ENCODE measurements at regions not wholly inside any gene's neighbourhood (a gene's known extent, or its start where the extent isn't known, plus 50 kb on each side); places are given as distances from the start of the nearest gene placed in this dataset.
"Not testable (repeated sequence)": the region's sequence is repeated elsewhere in the genome, so short reads cannot be mapped to it uniquely, and the experiment has no call there.

DNA sequence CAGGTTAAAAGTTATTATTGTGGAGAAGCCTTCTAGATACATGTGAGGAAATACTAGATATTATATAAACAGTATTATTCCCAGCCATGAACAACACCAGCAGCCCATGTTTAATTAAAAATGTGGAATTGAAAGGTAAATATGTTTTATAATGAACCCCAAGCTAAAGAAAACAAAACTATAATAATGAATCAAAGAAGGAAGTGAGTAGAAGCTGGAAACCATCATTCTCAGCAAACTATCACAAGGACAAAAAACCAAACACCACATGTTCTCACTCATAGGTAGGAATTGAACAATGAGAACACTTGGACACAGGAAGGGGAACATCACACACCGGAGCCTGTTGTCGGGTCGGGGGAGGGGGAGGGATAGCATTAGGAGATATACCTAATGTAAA lies 167.6 kb upstream of the CXXC4 start:
- not testable (repeated sequence) for H3K4me1 ChIP-seq (ENCODE audit: control insufficient read depth, insufficient read depth, low read length); DNase-seq (ENCODE audit: low read depth); H3K9me3 ChIP-seq (ENCODE audit: control insufficient read depth, low read length); H3K36me3 ChIP-seq (ENCODE audit: control insufficient read depth, insufficient read depth, low read length, severe bottlenecking); H3K27me3 ChIP-seq (replicated peaks; ENCODE audit: control insufficient read depth, insufficient read depth, low read length); H3K9ac ChIP-seq (ENCODE audit: low read length); H3K4me3 ChIP-seq (ENCODE audit: low read length)

DNA sequence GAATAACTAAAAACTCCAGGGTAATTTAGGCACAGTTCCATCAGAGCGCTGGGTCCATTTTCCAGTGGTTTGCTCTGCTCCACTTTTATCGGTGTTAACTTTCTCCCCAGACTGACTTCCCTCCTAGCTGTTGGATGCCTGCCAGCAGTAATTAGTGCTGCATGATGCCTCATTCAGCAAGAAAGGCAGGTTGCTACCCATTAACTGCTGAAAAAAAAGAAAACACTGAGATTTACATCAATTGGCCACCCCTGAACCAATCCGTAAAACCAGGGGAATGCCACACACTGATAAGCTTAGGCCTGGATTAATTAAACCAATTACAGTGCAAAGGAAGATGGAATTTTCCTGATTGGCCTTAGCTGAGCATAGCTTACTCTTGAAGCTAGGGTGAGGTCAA lies 182.4 kb upstream of the CXXC4 start:
- peaks cover 5% of the 10 kb centered on the region for H3K9me3 ChIP-seq (ENCODE audit: control insufficient read depth, low read length)
- H3K9ac ChIP-seq (ENCODE audit: low read length), result no peak overlapping the region
- H3K36me3 ChIP-seq (ENCODE audit: control insufficient read depth, insufficient read depth, low read length, severe bottlenecking), result no peaks in the 10 kb centered on the region
- H3K27me3 ChIP-seq (replicated peaks; ENCODE audit: control insufficient read depth, insufficient read depth, low read length), result no peaks in the 10 kb centered on the region
- DNase-seq (ENCODE audit: low read depth), result no peak
- no peaks in the 10 kb centered on the region for H3K4me1 ChIP-seq (ENCODE audit: control insufficient read depth, insufficient read depth, low read length)
- no peak overlapping the region for H3K4me3 ChIP-seq (ENCODE audit: low read length)

- Histone ChIP-seq H3K9ac (ENCODE audit: low read length) (no peak overlapping the region), H3K4me3 (ENCODE audit: low read length) (no peak overlapping the region), H3K27me3 (replicated peaks; ENCODE audit: control insufficient read depth, insufficient read depth, low read length) (no peaks in the 10 kb centered on the region), H3K36me3 (ENCODE audit: control insufficient read depth, insufficient read depth, low read length, severe bottlenecking) (no peaks in the 10 kb centered on the region), H3K9me3 (ENCODE audit: control insufficient read depth, low read length) (peaks cover 12% of the 10 kb centered on the region), H3K4me1 (ENCODE audit: control insufficient read depth, insufficient read depth, low read length) (no peaks in the 10 kb centered on the region)
- DNase-seq (ENCODE audit: low read depth), result no peak
These were observed 187.6 kb upstream of the CXXC4 start for GRCh38 chr4:104682311-104682710.

GRCh38 chr4:104693601-104694201 lies 199.0 kb upstream of the CXXC4 start:
- Histone ChIP-seq H3K27me3 (replicated peaks; ENCODE audit: control insufficient read depth, insufficient read depth, low read length) (no peaks in the 10 kb centered on the region), H3K4me3 (ENCODE audit: low read length) (no peak overlapping the region), H3K4me1 (ENCODE audit: control insufficient read depth, insufficient read depth, low read length) (no peaks in the 10 kb centered on the region), H3K36me3 (ENCODE audit: control insufficient read depth, insufficient read depth, low read length, severe bottlenecking) (no peaks in the 10 kb centered on the region), H3K9me3 (ENCODE audit: control insufficient read depth, low read length) (no peaks in the 10 kb centered on the region), H3K9ac (ENCODE audit: low read length) (no peak overlapping the region)
- peak; percentile 36 for DNase-seq (ENCODE audit: low read depth)

GRCh38 chr4:104716584-104716983 lies 221.9 kb upstream of the CXXC4 start:
- H3K9ac ChIP-seq (ENCODE audit: low read length), result no peak overlapping the region
- H3K4me1 ChIP-seq (ENCODE audit: control insufficient read depth, insufficient read depth, low read length), result no peaks in the 10 kb centered on the region

GRCh38 chr4:104719539-104720230 lies 225.0 kb upstream of the CXXC4 start:
- Histone ChIP-seq H3K9me3 (ENCODE audit: control insufficient read depth, low read length) (no peaks in the 10 kb centered on the region), H3K27me3 (replicated peaks; ENCODE audit: control insufficient read depth, insufficient read depth, low read length) (no peaks in the 10 kb centered on the region), H3K4me3 (ENCODE audit: low read length) (no peak overlapping the region), H3K4me1 (ENCODE audit: control insufficient read depth, insufficient read depth, low read length) (no peaks in the 10 kb centered on the region), H3K9ac (ENCODE audit: low read length) (no peak overlapping the region), H3K36me3 (ENCODE audit: control insufficient read depth, insufficient read depth, low read length, severe bottlenecking) (no peaks in the 10 kb centered on the region)
- no peak for DNase-seq (ENCODE audit: low read depth)

More at GRCh38 chr4:104716584-104716983, 221.9 kb upstream of the CXXC4 start:
- DNase-seq (ENCODE audit: low read depth), result no peak
- no peaks in the 10 kb centered on the region for H3K36me3 ChIP-seq (ENCODE audit: control insufficient read depth, insufficient read depth, low read length, severe bottlenecking)
- H3K4me3 ChIP-seq (ENCODE audit: low read length), result no peak overlapping the region
- no peaks in the 10 kb centered on the region for H3K9me3 ChIP-seq (ENCODE audit: control insufficient read depth, low read length)
- no peaks in the 10 kb centered on the region for H3K27me3 ChIP-seq (replicated peaks; ENCODE audit: control insufficient read depth, insufficient read depth, low read length)

- Histone ChIP-seq H3K4me3 (ENCODE audit: low read length) (no peak overlapping the region), H3K36me3 (ENCODE audit: control insufficient read depth, insufficient read depth, low read length, severe bottlenecking) (no peaks in the 10 kb centered on the region), H3K4me1 (ENCODE audit: control insufficient read depth, insufficient read depth, low read length) (no peaks in the 10 kb centered on the region), H3K9ac (ENCODE audit: low read length) (no peak overlapping the region), H3K9me3 (ENCODE audit: control insufficient read depth, low read length) (no peaks in the 10 kb centered on the region), H3K27me3 (replicated peaks; ENCODE audit: control insufficient read depth, insufficient read depth, low read length) (no peaks in the 10 kb centered on the region)
- no peak for DNase-seq (ENCODE audit: low read depth)
These were observed 227.8 kb upstream of the CXXC4 start for GRCh38 chr4:104722467-104722866.

DNA sequence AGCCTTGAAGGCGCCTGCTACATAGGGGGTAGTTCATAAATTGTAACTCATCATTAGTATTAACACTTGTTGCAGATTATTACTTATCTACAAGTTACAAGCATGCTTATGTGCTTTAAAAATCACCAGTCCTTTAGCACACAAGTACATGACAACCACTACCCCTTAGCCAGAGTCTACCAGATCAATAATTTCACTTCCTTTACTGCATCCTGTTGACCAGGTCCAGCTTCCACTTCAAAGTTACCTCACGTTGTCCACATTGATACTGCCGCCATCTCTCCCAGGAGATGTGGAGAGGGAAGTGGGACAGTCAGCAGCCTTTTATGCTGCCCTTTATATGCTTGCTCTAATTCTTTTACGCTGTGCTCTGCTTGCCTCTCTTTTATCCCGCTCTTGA lies 231.3 kb upstream of the CXXC4 start:
- Histone ChIP-seq H3K9ac (ENCODE audit: low read length) (no peak overlapping the region), H3K9me3 (ENCODE audit: control insufficient read depth, low read length) (no peaks in the 10 kb centered on the region), H3K4me3 (ENCODE audit: low read length) (no peak overlapping the region), H3K36me3 (ENCODE audit: control insufficient read depth, insufficient read depth, low read length, severe bottlenecking) (no peaks in the 10 kb centered on the region), H3K4me1 (ENCODE audit: control insufficient read depth, insufficient read depth, low read length) (peaks cover 11% of the 10 kb centered on the region), H3K27me3 (replicated peaks; ENCODE audit: control insufficient read depth, insufficient read depth, low read length) (no peaks in the 10 kb centered on the region)
- no peak for DNase-seq (ENCODE audit: low read depth)

DNA sequence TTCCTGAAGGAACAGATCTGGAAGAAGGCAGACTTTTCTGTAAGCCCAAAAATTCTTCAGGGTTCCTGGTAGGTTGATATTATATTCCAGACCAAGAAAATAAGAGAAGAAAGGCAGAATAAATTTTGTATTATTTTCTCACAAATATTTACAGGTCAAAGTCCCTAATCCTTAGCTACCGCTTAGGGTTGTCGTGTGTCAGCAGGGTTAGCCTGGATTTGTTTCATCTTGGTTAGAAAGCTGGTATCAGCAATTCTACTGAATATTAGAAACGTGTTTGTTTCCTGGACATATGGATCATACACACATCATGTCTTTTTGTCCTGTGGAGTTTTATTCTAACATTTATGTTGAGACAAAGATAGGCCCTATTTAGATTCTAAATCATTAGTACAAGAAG lies 232.9 kb upstream of the CXXC4 start:
- H3K36me3 ChIP-seq (ENCODE audit: control insufficient read depth, insufficient read depth, low read length, severe bottlenecking), result no peaks in the 10 kb centered on the region
- H3K27me3 ChIP-seq (replicated peaks; ENCODE audit: control insufficient read depth, insufficient read depth, low read length), result no peaks in the 10 kb centered on the region
- no peak for DNase-seq (ENCODE audit: low read depth)
- H3K4me1 ChIP-seq (ENCODE audit: control insufficient read depth, insufficient read depth, low read length), result peaks cover 11% of the 10 kb centered on the region
- H3K9ac ChIP-seq (ENCODE audit: low read length), result no peak overlapping the region
- no peaks in the 10 kb centered on the region for H3K9me3 ChIP-seq (ENCODE audit: control insufficient read depth, low read length)
- no peak overlapping the region for H3K4me3 ChIP-seq (ENCODE audit: low read length)

DNA sequence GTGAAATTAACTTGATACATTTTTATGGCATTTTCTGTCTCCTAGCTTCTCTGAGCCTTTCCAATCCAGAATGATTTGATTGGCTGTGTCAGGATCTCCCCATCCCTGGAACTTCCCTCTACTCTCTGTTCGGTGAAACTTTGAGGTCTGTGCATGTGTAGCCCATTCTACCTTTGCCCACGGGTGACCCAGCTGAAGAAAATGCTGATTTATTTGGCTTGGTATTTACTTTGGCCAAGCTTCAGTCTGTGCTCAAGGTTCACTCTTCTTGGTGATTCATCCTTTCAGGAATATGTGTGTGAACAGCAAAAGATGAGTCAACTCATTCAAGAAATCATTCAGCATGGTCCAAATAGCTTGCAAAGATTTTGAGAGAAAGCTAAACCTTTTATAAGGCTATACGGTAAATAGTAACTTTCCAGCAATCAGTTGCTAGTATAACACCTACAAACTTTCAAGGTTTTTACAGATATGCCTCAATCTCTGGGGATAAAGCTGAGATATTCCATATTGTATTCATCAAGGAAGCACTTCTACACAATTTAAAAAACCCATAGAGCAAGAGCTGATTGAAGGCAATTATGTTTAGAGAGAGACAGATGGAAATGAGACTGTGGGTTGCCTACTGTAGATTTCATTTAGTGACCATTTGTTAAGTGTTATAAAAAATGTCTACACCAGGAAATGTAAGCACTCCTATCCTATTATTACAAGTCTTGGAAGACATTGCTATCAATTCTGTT lies 233.9 kb upstream of the CXXC4 start:
- Histone ChIP-seq H3K9me3 (ENCODE audit: control insufficient read depth, low read length) (no peaks in the 10 kb centered on the region), H3K4me3 (ENCODE audit: low read length) (no peak overlapping the region), H3K9ac (ENCODE audit: low read length) (no peak overlapping the region), H3K4me1 (ENCODE audit: control insufficient read depth, insufficient read depth, low read length) (peaks cover 11% of the 10 kb centered on the region), H3K36me3 (ENCODE audit: control insufficient read depth, insufficient read depth, low read length, severe bottlenecking) (no peaks in the 10 kb centered on the region), H3K27me3 (replicated peaks; ENCODE audit: control insufficient read depth, insufficient read depth, low read length) (no peaks in the 10 kb centered on the region)
- peak; percentile 35 for DNase-seq (ENCODE audit: low read depth)

GRCh38 chr4:104732766-104733165 lies 238.1 kb upstream of the CXXC4 start:
- Histone ChIP-seq H3K9me3 (ENCODE audit: control insufficient read depth, low read length) (no peaks in the 10 kb centered on the region), H3K4me1 (ENCODE audit: control insufficient read depth, insufficient read depth, low read length) (peaks cover 11% of the 10 kb centered on the region), H3K27me3 (replicated peaks; ENCODE audit: control insufficient read depth, insufficient read depth, low read length) (no peaks in the 10 kb centered on the region), H3K9ac (ENCODE audit: low read length) (no peak overlapping the region), H3K36me3 (ENCODE audit: control insufficient read depth, insufficient read depth, low read length, severe bottlenecking) (no peaks in the 10 kb centered on the region), H3K4me3 (ENCODE audit: low read length) (no peak overlapping the region)
- no peak for DNase-seq (ENCODE audit: low read depth)

Measured in adipocyte (in vitro differentiated cells).